ENCODE measurements at regions not wholly inside any gene's neighbourhood (a gene's known extent, or its start where the extent isn't known, plus 50 kb on each side); places are given as distances from the start of the nearest gene placed in this dataset.

DNA sequence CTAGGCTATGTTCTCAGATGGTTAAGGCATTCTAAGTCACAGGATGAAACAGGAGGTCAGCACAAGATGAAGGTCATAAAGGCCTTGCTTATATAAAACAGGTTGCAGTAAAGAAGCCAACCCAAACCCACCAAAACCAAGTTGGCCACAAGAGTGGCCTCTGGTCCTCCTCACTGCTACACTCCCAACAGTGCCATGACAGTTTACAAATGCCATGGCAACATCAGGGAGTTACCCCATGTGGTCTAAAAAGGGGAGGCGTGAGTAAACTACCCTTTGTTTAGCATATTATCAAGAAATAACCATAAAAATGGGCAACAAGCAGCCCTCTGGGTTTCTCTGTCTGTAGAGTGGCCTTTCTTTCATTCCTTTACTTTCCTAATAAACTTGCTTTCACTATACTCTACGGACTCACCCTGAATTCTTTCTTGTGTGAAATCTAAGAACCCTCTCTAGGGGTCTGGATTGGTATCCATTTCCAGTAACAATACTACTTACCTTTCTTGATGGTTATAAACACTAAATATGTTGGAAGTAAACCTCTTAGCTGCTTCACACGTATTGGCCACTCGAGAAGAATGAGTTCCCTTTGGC is 1237.9 kb downstream of the FAM181B start:
- TF ChIP-seq, protein P1, sequence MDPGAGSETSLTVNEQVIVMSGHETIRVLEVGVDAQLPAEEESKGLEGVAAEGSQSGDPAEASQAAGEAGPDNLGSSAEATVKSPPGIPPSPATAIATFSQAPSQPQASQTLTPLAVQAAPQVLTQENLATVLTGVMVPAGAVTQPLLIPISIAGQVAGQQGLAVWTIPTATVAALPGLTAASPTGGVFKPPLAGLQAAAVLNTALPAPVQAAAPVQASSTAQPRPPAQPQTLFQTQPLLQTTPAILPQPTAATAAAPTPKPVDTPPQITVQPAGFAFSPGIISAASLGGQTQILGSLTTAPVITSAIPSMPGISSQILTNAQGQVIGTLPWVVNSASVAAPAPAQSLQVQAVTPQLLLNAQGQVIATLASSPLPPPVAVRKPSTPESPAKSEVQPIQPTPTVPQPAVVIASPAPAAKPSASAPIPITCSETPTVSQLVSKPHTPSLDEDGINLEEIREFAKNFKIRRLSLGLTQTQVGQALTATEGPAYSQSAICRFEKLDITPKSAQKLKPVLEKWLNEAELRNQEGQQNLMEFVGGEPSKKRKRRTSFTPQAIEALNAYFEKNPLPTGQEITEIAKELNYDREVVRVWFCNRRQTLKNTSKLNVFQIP (CRISPR knock-in tag; IDR thresholded peaks at IDR 0.05; ENCODE audit: borderline replicate concordance, low read depth): no peak
- no peak for TF ChIP-seq ZFP30 (CRISPR knock-in tag; IDR thresholded peaks at IDR 0.05)
- no peak for TF ChIP-seq SNAI2 (CRISPR knock-in tag; IDR thresholded peaks at IDR 0.05)
- no peak for TF ChIP-seq GLIS3 (CRISPR knock-in tag; IDR thresholded peaks at IDR 0.05)

Measured in SK-N-SH treated with all-trans-retinoic acid at 6 μM for 48 hours (cell line).